OCI-LY1 (cell line): ENCODE measurements at regions not wholly inside any gene's neighbourhood (a gene's known extent, or its start where the extent isn't known, plus 50 kb on each side); places are given as distances from the start of the nearest gene placed in this dataset.
"Not testable (repeated sequence)": the region's sequence is repeated elsewhere in the genome, so short reads cannot be mapped to it uniquely, and the experiment has no call there.

Experiments used
- H2AFZ ChIP-seq: fragments of 200-600 bp; sonication (generic), shearing (Covaris generic); 2 replicates; pipeline ENCODE4 v1.6.0; 2014; ENCODE audit warnings: antibody characterized with exemption, mild to moderate bottlenecking, low read length
- H3F3A ChIP-seq: fragments of 200-600 bp; sonication (generic), shearing (Covaris generic); 2 replicates; pipeline ENCODE4 v1.6.0; 2014; ENCODE audit warnings: mild to moderate bottlenecking, antibody characterized with exemption, low read length, moderate library complexity; ENCODE audit not compliant: insufficient read depth
- H3K27ac ChIP-seq: fragments of 200-600 bp; sonication (generic); 2 replicates; pipeline ENCODE4 v1.5.1; 2014; ENCODE audit warnings: low read length, mixed run types, mild to moderate bottlenecking, low read depth; ENCODE audit not compliant: poor library complexity, severe bottlenecking
- H3K27me3 ChIP-seq: fragments of 200-600 bp; sonication (generic); 2 replicates; pipeline ENCODE4 v1.6.0; 2014; ENCODE audit warnings: antibody characterized with exemption, mild to moderate bottlenecking, low read length, moderate library complexity; ENCODE audit not compliant: insufficient read depth
- H3K36me3 ChIP-seq: fragments of 200-600 bp; sonication (generic); 2 replicates; pipeline ENCODE4 v1.6.1; 2014; ENCODE audit warnings: mild to moderate bottlenecking, antibody characterized with exemption, low read length, moderate library complexity, mixed read lengths; ENCODE audit not compliant: insufficient read depth
- H3K4me1 ChIP-seq: fragments of 200-600 bp; sonication (generic); 2 replicates; pipeline ENCODE4 v1.5.1; 2014; ENCODE audit warnings: mild to moderate bottlenecking, low read length, moderate library complexity; ENCODE audit not compliant: insufficient read depth, severe bottlenecking
- H3K4me2 ChIP-seq: fragments of 200-600 bp; sonication (generic), shearing (Covaris generic); 2 replicates; pipeline ENCODE4 v1.6.1; 2014; ENCODE audit warnings: low read length
- H3K4me3 ChIP-seq: fragments of 200-600 bp; sonication (generic); 2 replicates; pipeline ENCODE4 v1.5.1; 2014; ENCODE audit warnings: low read length, low read depth, mild to moderate bottlenecking, mixed read lengths; ENCODE audit not compliant: poor library complexity, severe bottlenecking
- H3K79me2 ChIP-seq: fragments of 200-600 bp; shearing (Covaris generic); 2 replicates; pipeline ENCODE4 v1.6.1; 2016; ENCODE audit warnings: mixed run types, low read length, mixed read lengths; ENCODE audit not compliant: insufficient read depth
- H3K9ac ChIP-seq: fragments of 200-600 bp; sonication (generic), shearing (Covaris generic); 2 replicates; pipeline ENCODE4 v1.6.1; 2014; ENCODE audit warnings: mild to moderate bottlenecking, low read length, mixed read lengths
- H3K9me2 ChIP-seq: fragments of 200-600 bp; sonication (generic), shearing (Covaris generic); 2 replicates; pipeline ENCODE4 v1.6.1; 2014; ENCODE audit warnings: low read depth, mild to moderate bottlenecking, low read length, mixed read lengths
- H3K9me3 ChIP-seq: fragments of 200-600 bp; shearing (Covaris generic); 2 replicates; pipeline ENCODE4 v1.6.1; 2014; ENCODE audit warnings: low read length, mixed read lengths
- H4K20me1 ChIP-seq: fragments of 200-600 bp; sonication (generic), shearing (Covaris generic); 2 replicates; pipeline ENCODE4 v1.6.0; 2016; ENCODE audit warnings: mild to moderate bottlenecking, low read length; ENCODE audit not compliant: insufficient read depth
- CTCF ChIP-seq: fragments of 200-600 bp; sonication (generic), shearing (Covaris generic); IDR thresholded peaks from 2 replicates; pipeline ENCODE4 v1.5.1; 2017; ENCODE audit warnings: mild to moderate bottlenecking, antibody characterized with exemption, low read length, moderate library complexity, mixed read lengths
- EZH2 ChIP-seq: fragments of 200-600 bp; sonication (generic), shearing (Covaris generic); IDR thresholded peaks from 2 replicates; pipeline ENCODE4 v1.8.0; 2017; ENCODE audit warnings: borderline replicate concordance, mixed run types, mild to moderate bottlenecking, antibody characterized with exemption, low read length, moderate library complexity, mixed read lengths

- H3K9me2 ChIP-seq = no peaks in the 10 kb centered on the region
- H3K4me3 ChIP-seq = no peak overlapping the region
- H2AFZ ChIP-seq = no peak overlapping the region
- H3K79me2 ChIP-seq = no peaks in the 10 kb centered on the region
- no peaks in the 10 kb centered on the region for H4K20me1 ChIP-seq
- H3K9ac ChIP-seq = no peak overlapping the region
- H3K27me3 ChIP-seq = no peaks in the 10 kb centered on the region
- H3K36me3 ChIP-seq = no peaks in the 10 kb centered on the region
- no peak overlapping the region for H3K4me2 ChIP-seq
- no peaks in the 10 kb centered on the region for H3F3A ChIP-seq
- H3K4me1 ChIP-seq = no peaks in the 10 kb centered on the region
- TF ChIP-seq EZH2 = no peak
- TF ChIP-seq CTCF = no peak
- H3K9me3 ChIP-seq = no peaks in the 10 kb centered on the region
- H3K27ac ChIP-seq = no peak overlapping the region
Observed at GRCh38 chr3:110349295-110349694, 722.3 kb upstream of the NECTIN3 start.

GRCh38 chr3:110352841-110353604 lies 718.6 kb upstream of the NECTIN3 start:
- no peak overlapping the region for H2AFZ ChIP-seq
- no peaks in the 10 kb centered on the region for H3K27me3 ChIP-seq
- H3F3A ChIP-seq = no peaks in the 10 kb centered on the region
- no peaks in the 10 kb centered on the region for H3K4me1 ChIP-seq
- H3K79me2 ChIP-seq = no peaks in the 10 kb centered on the region
- H3K9me3 ChIP-seq = no peaks in the 10 kb centered on the region
- TF ChIP-seq CTCF (no peak), EZH2 (no peak)
- H3K36me3 ChIP-seq = no peaks in the 10 kb centered on the region
- H3K27ac ChIP-seq = no peak overlapping the region
- H3K4me2 ChIP-seq = no peak overlapping the region
- no peak overlapping the region for H3K4me3 ChIP-seq
- H4K20me1 ChIP-seq = no peaks in the 10 kb centered on the region
- H3K9ac ChIP-seq = no peak overlapping the region
- no peaks in the 10 kb centered on the region for H3K9me2 ChIP-seq

- Histone ChIP-seq H3F3A (no peaks in the 10 kb centered on the region), H2AFZ (no peak overlapping the region), H3K27me3 (no peaks in the 10 kb centered on the region), H3K36me3 (no peaks in the 10 kb centered on the region), H3K9ac (no peak overlapping the region), H3K9me2 (no peaks in the 10 kb centered on the region), H3K4me3 (no peak overlapping the region), H3K79me2 (no peaks in the 10 kb centered on the region), H4K20me1 (no peaks in the 10 kb centered on the region), H3K27ac (no peak overlapping the region), H3K9me3 (no peaks in the 10 kb centered on the region), H3K4me2 (no peak overlapping the region), H3K4me1 (no peaks in the 10 kb centered on the region)
- TF ChIP-seq EZH2 (no peak), CTCF (no peak)
Observed at GRCh38 chr3:110362751-110363150, 708.9 kb upstream of the NECTIN3 start.

GRCh38 chr3:110367289-110367688 lies 704.3 kb upstream of the NECTIN3 start:
- H2AFZ ChIP-seq, H3K36me3 ChIP-seq, H3K4me1 ChIP-seq, H3K9ac ChIP-seq, H3K9me3 ChIP-seq, H3K4me3 ChIP-seq, H3K79me2 ChIP-seq, H3K27ac ChIP-seq, H4K20me1 ChIP-seq, H3K27me3 ChIP-seq, H3K9me2 ChIP-seq, H3K4me2 ChIP-seq, H3F3A ChIP-seq: not testable (repeated sequence)
